ENCODE measurements at regions not wholly inside any gene's neighbourhood (a gene's known extent, or its start where the extent isn't known, plus 50 kb on each side); places are given as distances from the start of the nearest gene placed in this dataset.

DNA sequence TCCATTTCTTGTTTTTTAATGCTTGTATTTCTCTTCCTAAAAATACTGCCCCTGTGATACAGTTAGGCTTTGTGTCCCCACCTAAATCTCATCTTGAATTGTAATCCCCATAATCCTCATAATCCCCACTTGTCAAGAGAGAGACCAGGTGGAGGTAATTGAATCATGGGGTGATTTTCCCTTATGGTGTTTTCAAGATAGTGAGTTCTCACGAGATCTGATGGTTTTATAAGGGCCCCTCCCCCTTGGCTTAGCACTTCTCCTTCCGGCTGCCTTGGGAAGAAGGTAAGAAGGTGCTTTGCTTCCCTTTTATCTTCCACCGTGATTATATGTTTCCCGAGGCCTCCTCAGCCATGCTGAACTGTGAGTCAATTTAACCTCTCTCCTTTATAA, 227.4 kb downstream of the MAN2A1 start:
- Histone ChIP-seq H3K4me1 (replicated peaks) (no peaks in the 10 kb centered on the region), H3K27ac (no peak overlapping the region), H3K4me3 (no peak overlapping the region), H3K9me3 (no peaks in the 10 kb centered on the region), H3K27me3 (replicated peaks; ENCODE audit: insufficient read depth) (no peaks in the 10 kb centered on the region), H3K36me3 (no peaks in the 10 kb centered on the region)
- intact Hi-C loops (cut with DNase I): no loop called here
- no peak for TF ChIP-seq POLR2AphosphoS5 (IDR thresholded peaks at IDR 0.05)
- TF ChIP-seq, protein P1, sequence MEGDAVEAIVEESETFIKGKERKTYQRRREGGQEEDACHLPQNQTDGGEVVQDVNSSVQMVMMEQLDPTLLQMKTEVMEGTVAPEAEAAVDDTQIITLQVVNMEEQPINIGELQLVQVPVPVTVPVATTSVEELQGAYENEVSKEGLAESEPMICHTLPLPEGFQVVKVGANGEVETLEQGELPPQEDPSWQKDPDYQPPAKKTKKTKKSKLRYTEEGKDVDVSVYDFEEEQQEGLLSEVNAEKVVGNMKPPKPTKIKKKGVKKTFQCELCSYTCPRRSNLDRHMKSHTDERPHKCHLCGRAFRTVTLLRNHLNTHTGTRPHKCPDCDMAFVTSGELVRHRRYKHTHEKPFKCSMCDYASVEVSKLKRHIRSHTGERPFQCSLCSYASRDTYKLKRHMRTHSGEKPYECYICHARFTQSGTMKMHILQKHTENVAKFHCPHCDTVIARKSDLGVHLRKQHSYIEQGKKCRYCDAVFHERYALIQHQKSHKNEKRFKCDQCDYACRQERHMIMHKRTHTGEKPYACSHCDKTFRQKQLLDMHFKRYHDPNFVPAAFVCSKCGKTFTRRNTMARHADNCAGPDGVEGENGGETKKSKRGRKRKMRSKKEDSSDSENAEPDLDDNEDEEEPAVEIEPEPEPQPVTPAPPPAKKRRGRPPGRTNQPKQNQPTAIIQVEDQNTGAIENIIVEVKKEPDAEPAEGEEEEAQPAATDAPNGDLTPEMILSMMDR (IDR thresholded peaks at IDR 0.05): no peak
- no peak for TF ChIP-seq POLR2A (IDR thresholded peaks at IDR 0.05)
- WGBS: 48% methylated on average over 4 of the region's 4 CpGs
- DNase-seq (ENCODE audit: low spot score): no peak

GRCh38 chr5:109917966-109918365, 228.2 kb downstream of the MAN2A1 start:
- Histone ChIP-seq H3K27me3 (replicated peaks; ENCODE audit: insufficient read depth) (no peaks in the 10 kb centered on the region), H3K4me3 (no peak overlapping the region), H3K36me3 (no peaks in the 10 kb centered on the region), H3K27ac (no peak overlapping the region), H3K4me1 (replicated peaks) (no peaks in the 10 kb centered on the region), H3K9me3 (no peaks in the 10 kb centered on the region)
- DNase-seq (ENCODE audit: low spot score): no peak
- 87% methylated on average over 4 of the region's 4 CpGs for WGBS
- TF ChIP-seq POLR2AphosphoS5 (IDR thresholded peaks at IDR 0.05) (no peak), POLR2A (IDR thresholded peaks at IDR 0.05) (no peak)
- TF ChIP-seq, protein P1 (IDR thresholded peaks at IDR 0.05): no peak
- intact Hi-C loops (cut with DNase I): no loop called here

DNA sequence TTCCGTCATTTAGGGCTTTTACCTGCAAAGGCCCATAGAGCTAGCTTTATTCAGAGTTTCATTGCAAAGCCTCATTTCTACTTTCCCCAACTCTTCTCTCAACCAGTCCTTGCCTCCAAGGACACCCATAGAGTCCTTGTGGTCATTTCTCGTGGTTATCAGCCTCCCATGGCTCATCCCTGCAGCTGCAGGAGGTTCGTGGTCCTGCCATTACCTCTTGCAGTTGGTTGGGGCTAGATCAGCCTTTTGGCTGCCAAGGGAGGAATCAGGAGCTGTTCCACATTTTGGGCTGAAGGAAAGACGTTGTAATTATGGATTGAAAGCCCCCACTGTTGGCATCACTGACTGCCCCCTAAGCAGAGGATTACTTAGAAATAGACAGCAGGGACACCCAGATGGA, 231.0 kb downstream of the MAN2A1 start:
- no peak for DNase-seq (ENCODE audit: low spot score)
- no peaks in the 10 kb centered on the region for H3K9me3 ChIP-seq
- intact Hi-C loops (cut with DNase I): no loop called here
- no peak overlapping the region for H3K27ac ChIP-seq
- no peaks in the 10 kb centered on the region for H3K4me1 ChIP-seq (replicated peaks)
- no peaks in the 10 kb centered on the region for H3K27me3 ChIP-seq (replicated peaks; ENCODE audit: insufficient read depth)
- WGBS: 73% methylated on average over 4 of the region's 4 CpGs
- TF ChIP-seq POLR2AphosphoS5 (IDR thresholded peaks at IDR 0.05) (no peak), POLR2A (IDR thresholded peaks at IDR 0.05) (no peak)
- TF ChIP-seq, protein P1 (IDR thresholded peaks at IDR 0.05): no peak
- no peak overlapping the region for H3K4me3 ChIP-seq
- no peaks in the 10 kb centered on the region for H3K36me3 ChIP-seq

- no peak for DNase-seq (ENCODE audit: low spot score)
- H3K27ac ChIP-seq: no peak overlapping the region
- H3K27me3 ChIP-seq (replicated peaks; ENCODE audit: insufficient read depth): no peaks in the 10 kb centered on the region
- no peaks in the 10 kb centered on the region for H3K4me1 ChIP-seq (replicated peaks)
- WGBS: 62% methylated on average over 5 of the region's 5 CpGs
- H3K9me3 ChIP-seq: no peaks in the 10 kb centered on the region
- intact Hi-C loops (cut with DNase I): no loop called here
- H3K4me3 ChIP-seq: no peak overlapping the region
- H3K36me3 ChIP-seq: no peaks in the 10 kb centered on the region
- no peak for TF ChIP-seq POLR2AphosphoS5 (IDR thresholded peaks at IDR 0.05)
Observed at GRCh38 chr5:109921735-109922380, 232.1 kb downstream of the MAN2A1 start.

DNA sequence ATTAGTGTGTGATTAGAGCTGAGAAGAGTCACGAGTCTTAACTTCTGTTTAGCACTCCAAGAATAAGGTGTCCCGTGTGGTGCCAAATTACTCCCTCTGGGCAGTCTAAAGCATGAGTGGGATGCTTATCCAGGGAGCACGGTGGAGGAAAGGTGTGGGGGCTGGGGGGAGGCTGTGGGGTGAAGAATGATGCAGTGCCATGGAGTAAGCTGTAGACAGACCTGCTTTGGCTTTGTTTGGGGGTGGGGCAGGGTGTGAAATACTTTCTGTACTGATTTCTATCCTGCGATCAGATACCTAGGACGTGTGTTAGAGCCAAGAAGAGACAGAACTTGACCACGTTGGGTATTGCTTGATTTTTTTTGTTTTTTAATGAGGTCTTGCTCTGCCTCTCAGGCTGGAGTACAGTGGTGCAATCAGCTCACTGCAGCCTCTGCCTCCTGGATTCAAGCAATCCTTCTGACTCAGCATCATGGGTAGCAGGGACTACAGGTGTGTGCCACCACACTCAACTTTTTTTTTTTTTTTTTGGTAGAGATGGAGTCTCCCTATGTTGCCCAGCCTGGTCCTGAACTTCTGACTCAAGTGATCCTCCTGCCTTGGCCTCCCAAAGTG, 232.8 kb downstream of the MAN2A1 start:
- TF ChIP-seq, protein P1 (IDR thresholded peaks at IDR 0.05): no peak
- TF ChIP-seq POLR2AphosphoS5 (IDR thresholded peaks at IDR 0.05) (no peak), POLR2A (IDR thresholded peaks at IDR 0.05) (no peak)
- H3K4me1 ChIP-seq (replicated peaks): no peaks in the 10 kb centered on the region
- 46% methylated on average over 6 of the region's 6 CpGs for WGBS
- H3K27ac ChIP-seq: no peak overlapping the region
- no peak overlapping the region for H3K4me3 ChIP-seq
- no peaks in the 10 kb centered on the region for H3K9me3 ChIP-seq
- DNase-seq (ENCODE audit: low spot score): no peak
- H3K27me3 ChIP-seq (replicated peaks; ENCODE audit: insufficient read depth): no peaks in the 10 kb centered on the region
- H3K36me3 ChIP-seq: no peaks in the 10 kb centered on the region
- intact Hi-C loops (cut with DNase I): no loop called here
